Gastrocnemius medialis (tissue), 4 donors: ENCODE measurements at regions not wholly inside any gene's neighbourhood (a gene's known extent, or its start where the extent isn't known, plus 50 kb on each side); places are given as distances from the start of the nearest gene placed in this dataset.

Experiments used
- CTCF ChIP-seq, 5 experiments: fragments of 450-650 bp in 3 of 5; fragments of 200-600 bp in 2 of 5; sonication (generic) in 2 of 5; IDR thresholded peaks in 4 of 5; conservative IDR thresholded peaks in 1 of 5; 1 replicate in 4 of 5; 2 replicates in 1 of 5; pipeline ENCODE4 v1.5.1; 2016 to 2019; ENCODE audit warnings: antibody characterized with exemption in 5 of 5, mild to moderate bottlenecking in 3 of 5, moderate library complexity in 3 of 5
- POLR2A ChIP-seq, 2 donors: fragments of 450-650 bp; IDR thresholded peaks; one replicate each; pipeline ENCODE4 v1.6.1; 2017; ENCODE audit warnings: antibody characterized with exemption in 2 of 2, mild to moderate bottlenecking in 2 of 2, moderate library complexity in 2 of 2

- TF ChIP-seq CTCF (IDR thresholded peaks at IDR 0.05 in 4 of 5, conservative IDR thresholded peaks at IDR 0.05 in 1 of 5) (no peak), POLR2A (IDR thresholded peaks at IDR 0.05) (no peak)
These were observed 279.1 kb downstream of the BTG1 start for GRCh38 chr12:91866566-91866965.
